ENCODE measurements at regions not wholly inside any gene's neighbourhood (a gene's known extent, or its start where the extent isn't known, plus 50 kb on each side); places are given as distances from the start of the nearest gene placed in this dataset.

DNA sequence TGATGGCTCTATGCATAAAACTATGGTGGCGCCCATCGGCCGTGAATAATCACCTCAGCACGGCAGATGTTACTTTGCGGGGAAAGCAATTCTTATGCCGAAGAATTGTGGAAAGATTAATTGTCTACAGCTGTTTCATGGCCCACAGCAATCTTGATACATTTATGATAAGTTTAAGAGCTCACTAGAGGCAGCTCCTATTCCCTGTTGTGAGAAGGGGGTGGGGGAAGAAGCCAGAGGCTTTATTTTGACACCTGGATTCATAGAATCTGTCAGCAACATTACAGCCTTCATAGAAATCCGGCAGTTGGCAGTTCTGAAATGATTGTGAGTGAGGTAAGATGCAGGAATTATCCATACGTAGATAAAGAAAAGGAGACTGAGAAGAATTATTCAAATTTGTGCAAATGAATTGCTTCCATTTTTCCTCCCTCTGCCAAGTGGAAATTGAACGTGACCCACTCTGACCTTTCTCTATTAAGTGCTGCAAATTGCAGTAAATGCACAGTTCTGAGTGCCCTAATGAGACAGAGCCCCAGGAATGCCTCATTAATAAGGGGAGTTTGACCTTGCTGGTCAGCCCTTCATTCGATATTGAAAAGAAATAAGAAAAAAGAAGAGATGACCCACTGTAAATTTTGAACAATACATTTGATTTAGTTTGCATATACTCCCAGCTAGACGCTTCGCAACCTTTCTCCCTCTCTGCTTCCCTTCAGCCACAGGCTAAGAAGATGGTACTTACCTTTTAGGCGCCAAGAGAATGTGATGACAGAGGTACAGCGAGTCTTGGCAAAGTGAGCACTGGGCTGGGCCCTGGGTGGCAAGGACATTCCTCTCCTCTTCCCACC is 188.8 kb downstream of the GPAT3 start:
- intact Hi-C loops (cut with micrococcal nuclease; ENCODE audit: unreplicated experiment) (no loop called here), in situ Hi-C loops (cut with HindIII; ENCODE audit: low pct_unique_long_range_greater_than_20kb, low sequenced_read_pairs) (no loop called here)
- no peaks in the 10 kb centered on the region for H3K27me3 ChIP-seq (ENCODE audit: control insufficient read depth, insufficient read depth, low read length)
- CTCF ChIA-PET: no interaction called here
- BruUV-seq (replicated peaks): no TSS peak
- DNase-seq (ENCODE audit: low read depth, low spot score): no peak
- no peak overlapping the region for H3K27ac ChIP-seq (ENCODE audit: low read length)
- H3K9me3 ChIP-seq (ENCODE audit: control insufficient read depth, insufficient read depth, low read depth, low read length): no peaks in the 10 kb centered on the region
- H3K4me1 ChIP-seq (ENCODE audit: control insufficient read depth, insufficient read depth, low read length): no peaks in the 10 kb centered on the region
- POLR2A ChIA-PET: no interaction called here
- ATAC-seq: no peak
- no peak overlapping the region for H3K4me3 ChIP-seq (ENCODE audit: low read depth in 2 of 2, low read length in 2 of 2)
- H3K36me3 ChIP-seq (ENCODE audit: control insufficient read depth, insufficient read depth, low read length): no peaks in the 10 kb centered on the region
- TF ChIP-seq TCF7L2 (IDR thresholded peaks at IDR 0.05; ENCODE audit: low read depth, low read length): no peak
- TF ChIP-seq, protein P1, sequence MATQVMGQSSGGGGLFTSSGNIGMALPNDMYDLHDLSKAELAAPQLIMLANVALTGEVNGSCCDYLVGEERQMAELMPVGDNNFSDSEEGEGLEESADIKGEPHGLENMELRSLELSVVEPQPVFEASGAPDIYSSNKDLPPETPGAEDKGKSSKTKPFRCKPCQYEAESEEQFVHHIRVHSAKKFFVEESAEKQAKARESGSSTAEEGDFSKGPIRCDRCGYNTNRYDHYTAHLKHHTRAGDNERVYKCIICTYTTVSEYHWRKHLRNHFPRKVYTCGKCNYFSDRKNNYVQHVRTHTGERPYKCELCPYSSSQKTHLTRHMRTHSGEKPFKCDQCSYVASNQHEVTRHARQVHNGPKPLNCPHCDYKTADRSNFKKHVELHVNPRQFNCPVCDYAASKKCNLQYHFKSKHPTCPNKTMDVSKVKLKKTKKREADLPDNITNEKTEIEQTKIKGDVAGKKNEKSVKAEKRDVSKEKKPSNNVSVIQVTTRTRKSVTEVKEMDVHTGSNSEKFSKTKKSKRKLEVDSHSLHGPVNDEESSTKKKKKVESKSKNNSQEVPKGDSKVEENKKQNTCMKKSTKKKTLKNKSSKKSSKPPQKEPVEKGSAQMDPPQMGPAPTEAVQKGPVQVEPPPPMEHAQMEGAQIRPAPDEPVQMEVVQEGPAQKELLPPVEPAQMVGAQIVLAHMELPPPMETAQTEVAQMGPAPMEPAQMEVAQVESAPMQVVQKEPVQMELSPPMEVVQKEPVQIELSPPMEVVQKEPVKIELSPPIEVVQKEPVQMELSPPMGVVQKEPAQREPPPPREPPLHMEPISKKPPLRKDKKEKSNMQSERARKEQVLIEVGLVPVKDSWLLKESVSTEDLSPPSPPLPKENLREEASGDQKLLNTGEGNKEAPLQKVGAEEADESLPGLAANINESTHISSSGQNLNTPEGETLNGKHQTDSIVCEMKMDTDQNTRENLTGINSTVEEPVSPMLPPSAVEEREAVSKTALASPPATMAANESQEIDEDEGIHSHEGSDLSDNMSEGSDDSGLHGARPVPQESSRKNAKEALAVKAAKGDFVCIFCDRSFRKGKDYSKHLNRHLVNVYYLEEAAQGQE (IDR thresholded peaks at IDR 0.05; ENCODE audit: insufficient read depth in 1 of 2, low read depth in 2 of 2, low read length in 1 of 2): no peak
- TF ChIP-seq, protein P2, sequence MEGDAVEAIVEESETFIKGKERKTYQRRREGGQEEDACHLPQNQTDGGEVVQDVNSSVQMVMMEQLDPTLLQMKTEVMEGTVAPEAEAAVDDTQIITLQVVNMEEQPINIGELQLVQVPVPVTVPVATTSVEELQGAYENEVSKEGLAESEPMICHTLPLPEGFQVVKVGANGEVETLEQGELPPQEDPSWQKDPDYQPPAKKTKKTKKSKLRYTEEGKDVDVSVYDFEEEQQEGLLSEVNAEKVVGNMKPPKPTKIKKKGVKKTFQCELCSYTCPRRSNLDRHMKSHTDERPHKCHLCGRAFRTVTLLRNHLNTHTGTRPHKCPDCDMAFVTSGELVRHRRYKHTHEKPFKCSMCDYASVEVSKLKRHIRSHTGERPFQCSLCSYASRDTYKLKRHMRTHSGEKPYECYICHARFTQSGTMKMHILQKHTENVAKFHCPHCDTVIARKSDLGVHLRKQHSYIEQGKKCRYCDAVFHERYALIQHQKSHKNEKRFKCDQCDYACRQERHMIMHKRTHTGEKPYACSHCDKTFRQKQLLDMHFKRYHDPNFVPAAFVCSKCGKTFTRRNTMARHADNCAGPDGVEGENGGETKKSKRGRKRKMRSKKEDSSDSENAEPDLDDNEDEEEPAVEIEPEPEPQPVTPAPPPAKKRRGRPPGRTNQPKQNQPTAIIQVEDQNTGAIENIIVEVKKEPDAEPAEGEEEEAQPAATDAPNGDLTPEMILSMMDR (IDR thresholded peaks at IDR 0.05): no peak
- TF ChIP-seq POLR2AphosphoS5 (IDR thresholded peaks at IDR 0.05; ENCODE audit: low read depth, low read length): no peak
- TF ChIP-seq SIN3A (IDR thresholded peaks at IDR 0.05; ENCODE audit: borderline replicate concordance, insufficient read depth, low read depth, low read length): no peak

DNA sequence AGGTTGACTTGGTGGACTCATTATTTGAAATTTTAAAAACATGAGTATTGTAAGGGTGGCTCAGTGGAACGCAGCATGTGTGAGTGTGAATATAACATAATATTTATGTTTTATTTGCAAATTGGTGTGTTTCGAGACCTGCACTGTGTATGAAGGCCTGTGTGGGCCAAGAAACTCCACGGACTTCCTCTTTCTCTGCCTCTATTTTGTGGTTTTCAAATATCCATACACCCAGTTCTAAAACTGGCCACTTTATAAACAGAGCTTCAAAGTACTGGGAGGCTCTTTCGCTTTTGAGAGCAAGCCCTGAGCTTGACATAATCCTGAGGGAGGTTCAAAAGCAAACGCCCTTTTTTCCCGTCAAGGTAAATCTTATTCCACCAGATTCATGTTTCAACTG is 187.7 kb downstream of the GPAT3 start:
- BruUV-seq (replicated peaks): no TSS peak
- no peak for DNase-seq (ENCODE audit: low read depth, low spot score)
- Histone ChIP-seq H3K9me3 (ENCODE audit: control insufficient read depth, insufficient read depth, low read depth, low read length) (no peaks in the 10 kb centered on the region), H3K4me3 (ENCODE audit: low read depth in 2 of 2, low read length in 2 of 2) (no peak overlapping the region), H3K36me3 (ENCODE audit: control insufficient read depth, insufficient read depth, low read length) (no peaks in the 10 kb centered on the region), H3K27ac (ENCODE audit: low read length) (no peak overlapping the region), H3K27me3 (ENCODE audit: control insufficient read depth, insufficient read depth, low read length) (no peaks in the 10 kb centered on the region), H3K4me1 (ENCODE audit: control insufficient read depth, insufficient read depth, low read length) (no peaks in the 10 kb centered on the region)
- intact Hi-C loops (cut with micrococcal nuclease; ENCODE audit: unreplicated experiment) (no loop called here), in situ Hi-C loops (cut with HindIII; ENCODE audit: low pct_unique_long_range_greater_than_20kb, low sequenced_read_pairs) (no loop called here)
- POLR2A ChIA-PET: no interaction called here
- CTCF ChIA-PET: no interaction called here
- ATAC-seq: no peak
- no peak for TF ChIP-seq SIN3A (IDR thresholded peaks at IDR 0.05; ENCODE audit: borderline replicate concordance, insufficient read depth, low read depth, low read length)
- TF ChIP-seq, protein P2 (IDR thresholded peaks at IDR 0.05): no peak
- TF ChIP-seq, protein P1 (IDR thresholded peaks at IDR 0.05; ENCODE audit: insufficient read depth in 1 of 2, low read depth in 2 of 2, low read length in 1 of 2): no peak
- TF ChIP-seq TCF7L2 (IDR thresholded peaks at IDR 0.05; ENCODE audit: low read depth, low read length): no peak
- no peak for TF ChIP-seq POLR2AphosphoS5 (IDR thresholded peaks at IDR 0.05; ENCODE audit: low read depth, low read length)
